Liver (tissue), 8 donors: ENCODE measurements at regions not wholly inside any gene's neighbourhood (a gene's known extent, or its start where the extent isn't known, plus 50 kb on each side); places are given as distances from the start of the nearest gene placed in this dataset.

ENCODE experiments used
- DNase-seq: peaks from one replicate; pipeline ENCODE4 v3.0.0-alpha.2; 2017; ENCODE audit warnings: low spot score
- H3K27ac ChIP-seq, 2 donors: one replicate each; pipeline ENCODE4 v1.7.0; 2013; ENCODE audit warnings: inconsistent platforms in 2 of 2, low read length in 2 of 2, control low read depth in 1 of 2, low read depth in 1 of 2, mild to moderate bottlenecking in 1 of 2
- H3K27me3 ChIP-seq, 4 donors: one replicate each; pipeline versions ENCODE4 v1.6.1 to v1.7.0; 2013; ENCODE audit warnings: low read length in 3 of 4, inconsistent platforms in 1 of 4, mild to moderate bottlenecking in 1 of 4, moderate library complexity in 1 of 4; ENCODE audit not compliant: control insufficient read depth in 4 of 4, insufficient read depth in 4 of 4
- H3K36me3 ChIP-seq, 4 donors: one replicate each; pipeline versions ENCODE4 v1.6.1 to v1.7.0; 2013; ENCODE audit warnings: low read length in 3 of 4, mild to moderate bottlenecking in 3 of 4, low read depth in 1 of 4, moderate library complexity in 1 of 4; ENCODE audit not compliant: control insufficient read depth in 4 of 4, insufficient read depth in 3 of 4
- H3K4me1 ChIP-seq, 4 donors: one replicate each; pipeline versions ENCODE4 v1.6.1 to v1.7.0; 2013; ENCODE audit warnings: low read length in 3 of 4, mild to moderate bottlenecking in 3 of 4, moderate library complexity in 1 of 4; ENCODE audit not compliant: control insufficient read depth in 4 of 4, insufficient read depth in 4 of 4
- H3K4me3 ChIP-seq, 3 donors: one replicate each; pipeline versions ENCODE4 v1.6.1 to v1.7.0; 2013; ENCODE audit warnings: low read length in 3 of 3, control low read depth in 1 of 3, low read depth in 1 of 3, mild to moderate bottlenecking in 1 of 3
- H3K9ac ChIP-seq, 2 donors: one replicate each; pipeline ENCODE4 v1.7.0; 2013; ENCODE audit warnings: low read length in 2 of 2, mild to moderate bottlenecking in 2 of 2, moderate library complexity in 2 of 2, control low read depth in 1 of 2, low read depth in 1 of 2
- H3K9me3 ChIP-seq, 4 donors: one replicate each; pipeline versions ENCODE4 v1.6.1 to v1.7.0; 2013; ENCODE audit warnings: low read length in 3 of 4; ENCODE audit not compliant: control insufficient read depth in 4 of 4
- CTCF ChIP-seq: fragments of 150-350 bp; IDR thresholded peaks from 2 replicates; pipeline ENCODE4 v1.5.1; 2017; ENCODE audit warnings: improper control_type of control experiment, low read depth, low read length; ENCODE audit not compliant: missing input control
- EGR1 ChIP-seq, 2 donors: IDR thresholded peaks; 2 replicates each; pipeline ENCODE4 v1.6.1; 2016 to 2018; ENCODE audit warnings: antibody characterized with exemption in 2 of 2, low read depth in 2 of 2
- FOXA1 ChIP-seq: IDR thresholded peaks from 2 replicates; pipeline ENCODE4 v1.6.1; 2016; ENCODE audit warnings: antibody characterized with exemption
- FOXA2 ChIP-seq: IDR thresholded peaks from 2 replicates; pipeline ENCODE4 v1.6.1; 2016; ENCODE audit warnings: antibody characterized with exemption
- GABPA ChIP-seq, 2 donors: IDR thresholded peaks in 1 of 2; conservative IDR thresholded peaks in 1 of 2; 2 replicates each; pipeline ENCODE4 v1.6.1; 2016; ENCODE audit warnings: antibody characterized with exemption in 2 of 2, mild to moderate bottlenecking in 1 of 2, moderate library complexity in 1 of 2
- HNF4A ChIP-seq, 2 donors: conservative IDR thresholded peaks; 2 replicates each; pipeline ENCODE4 v1.6.1; 2016; ENCODE audit warnings: antibody characterized with exemption in 2 of 2, mild to moderate bottlenecking in 2 of 2
- HNF4G ChIP-seq: IDR thresholded peaks from 2 replicates; pipeline ENCODE4 v1.6.1; 2016; ENCODE audit warnings: antibody characterized with exemption
- JUND ChIP-seq, 2 donors: IDR thresholded peaks; 2 replicates each; pipeline ENCODE4 v1.6.1; 2016; ENCODE audit warnings: antibody characterized with exemption in 2 of 2
- MAX ChIP-seq: IDR thresholded peaks from 2 replicates; pipeline ENCODE4 v1.6.1; 2016; ENCODE audit warnings: antibody characterized with exemption
- NR2F2 ChIP-seq: IDR thresholded peaks from 2 replicates; pipeline ENCODE4 v1.6.1; 2016; ENCODE audit warnings: antibody characterized with exemption
- RAD21 ChIP-seq, 2 donors: IDR thresholded peaks; 2 replicates each; pipeline ENCODE4 v1.6.1; 2016; ENCODE audit warnings: antibody characterized with exemption in 2 of 2, mild to moderate bottlenecking in 2 of 2
- SP1 ChIP-seq: IDR thresholded peaks from 2 replicates; pipeline ENCODE4 v1.6.1; 2018; ENCODE audit warnings: antibody characterized with exemption, mild to moderate bottlenecking
- TAF1 ChIP-seq: conservative IDR thresholded peaks from 2 replicates; pipeline ENCODE4 v1.6.1; 2016; ENCODE audit warnings: antibody characterized with exemption, mild to moderate bottlenecking
- YY1 ChIP-seq: IDR thresholded peaks from 2 replicates; pipeline ENCODE4 v1.6.1; 2016; ENCODE audit warnings: antibody characterized with exemption, mild to moderate bottlenecking
- WGBS: extraction: QIAGEN DNeasy Blood & Tissue Kit; methylation state at CpG from one replicate; pipeline ENCODE4 v1.1.7; 2013; 5-methylcytosine and 5-hydroxymethylcytosine counted together
- TF ChIP-seq, protein P1 (sequence below): IDR thresholded peaks from 2 replicates; pipeline ENCODE4 v1.6.1; 2016; ENCODE audit warnings: antibody characterized with exemption, mild to moderate bottlenecking
- donor health status: healthy.
- donor health status: healthy.
- donor health status: healthy.
- donor health status: healthy.
- donor health status: healthy.

DNA sequence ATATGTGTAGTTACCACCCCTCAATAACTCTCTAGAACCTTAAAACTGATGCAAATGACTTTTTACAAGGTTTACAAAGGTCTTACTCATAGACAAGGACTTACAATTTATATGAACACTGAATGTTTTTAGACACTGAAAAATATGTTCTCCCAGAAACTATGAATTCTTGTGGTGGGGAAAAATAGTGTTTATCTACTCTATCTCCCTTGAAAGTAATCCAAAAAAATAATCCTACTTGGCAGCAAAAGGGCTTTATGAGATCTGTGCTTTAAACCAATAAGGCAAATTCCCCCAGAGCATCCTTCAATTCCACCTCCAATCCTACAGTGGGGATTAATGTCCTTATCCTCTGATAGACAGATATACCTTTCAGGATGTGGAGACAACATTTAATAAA is 1984.1 kb upstream of the RAG2 start:
- TF ChIP-seq HNF4G (no peak), FOXA2 (no peak), YY1 (no peak), SP1 (no peak), EGR1 (IDR thresholded peaks at IDR 0.05; ENCODE audit: low read depth in 2 of 2) (no peak), RAD21 (IDR thresholded peaks at IDR 0.05) (no peak)
- TF ChIP-seq, protein P1, sequence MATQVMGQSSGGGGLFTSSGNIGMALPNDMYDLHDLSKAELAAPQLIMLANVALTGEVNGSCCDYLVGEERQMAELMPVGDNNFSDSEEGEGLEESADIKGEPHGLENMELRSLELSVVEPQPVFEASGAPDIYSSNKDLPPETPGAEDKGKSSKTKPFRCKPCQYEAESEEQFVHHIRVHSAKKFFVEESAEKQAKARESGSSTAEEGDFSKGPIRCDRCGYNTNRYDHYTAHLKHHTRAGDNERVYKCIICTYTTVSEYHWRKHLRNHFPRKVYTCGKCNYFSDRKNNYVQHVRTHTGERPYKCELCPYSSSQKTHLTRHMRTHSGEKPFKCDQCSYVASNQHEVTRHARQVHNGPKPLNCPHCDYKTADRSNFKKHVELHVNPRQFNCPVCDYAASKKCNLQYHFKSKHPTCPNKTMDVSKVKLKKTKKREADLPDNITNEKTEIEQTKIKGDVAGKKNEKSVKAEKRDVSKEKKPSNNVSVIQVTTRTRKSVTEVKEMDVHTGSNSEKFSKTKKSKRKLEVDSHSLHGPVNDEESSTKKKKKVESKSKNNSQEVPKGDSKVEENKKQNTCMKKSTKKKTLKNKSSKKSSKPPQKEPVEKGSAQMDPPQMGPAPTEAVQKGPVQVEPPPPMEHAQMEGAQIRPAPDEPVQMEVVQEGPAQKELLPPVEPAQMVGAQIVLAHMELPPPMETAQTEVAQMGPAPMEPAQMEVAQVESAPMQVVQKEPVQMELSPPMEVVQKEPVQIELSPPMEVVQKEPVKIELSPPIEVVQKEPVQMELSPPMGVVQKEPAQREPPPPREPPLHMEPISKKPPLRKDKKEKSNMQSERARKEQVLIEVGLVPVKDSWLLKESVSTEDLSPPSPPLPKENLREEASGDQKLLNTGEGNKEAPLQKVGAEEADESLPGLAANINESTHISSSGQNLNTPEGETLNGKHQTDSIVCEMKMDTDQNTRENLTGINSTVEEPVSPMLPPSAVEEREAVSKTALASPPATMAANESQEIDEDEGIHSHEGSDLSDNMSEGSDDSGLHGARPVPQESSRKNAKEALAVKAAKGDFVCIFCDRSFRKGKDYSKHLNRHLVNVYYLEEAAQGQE = no peak
- Histone ChIP-seq H3K27ac (no peak overlapping the region), H3K4me3 (no peak overlapping the region), H3K9ac (no peak overlapping the region), H3K4me1 (no peaks in the 10 kb centered on the region), H3K36me3 (no peaks in the 10 kb centered on the region), H3K9me3 (peaks cover 0 to 5% (median 1%) of the 10 kb centered on the region in 4 donors), H3K27me3 (no peaks in the 10 kb centered on the region)
- no peak for DNase-seq

- H3K27ac ChIP-seq = no peak overlapping the region
- H3K4me3 ChIP-seq = no peak overlapping the region
- no peaks in the 10 kb centered on the region for H3K36me3 ChIP-seq
- no peak for DNase-seq
- H3K27me3 ChIP-seq = no peaks in the 10 kb centered on the region
- no peak for TF ChIP-seq SP1
- H3K9ac ChIP-seq = no peak overlapping the region
- H3K9me3 ChIP-seq = peaks cover 0 to 7% (median 1%) of the 10 kb centered on the region in 4 donors
- H3K4me1 ChIP-seq = no peaks in the 10 kb centered on the region
Measured at GRCh38 chr11:38577769-38578168, 1979.7 kb upstream of the RAG2 start.

DNA sequence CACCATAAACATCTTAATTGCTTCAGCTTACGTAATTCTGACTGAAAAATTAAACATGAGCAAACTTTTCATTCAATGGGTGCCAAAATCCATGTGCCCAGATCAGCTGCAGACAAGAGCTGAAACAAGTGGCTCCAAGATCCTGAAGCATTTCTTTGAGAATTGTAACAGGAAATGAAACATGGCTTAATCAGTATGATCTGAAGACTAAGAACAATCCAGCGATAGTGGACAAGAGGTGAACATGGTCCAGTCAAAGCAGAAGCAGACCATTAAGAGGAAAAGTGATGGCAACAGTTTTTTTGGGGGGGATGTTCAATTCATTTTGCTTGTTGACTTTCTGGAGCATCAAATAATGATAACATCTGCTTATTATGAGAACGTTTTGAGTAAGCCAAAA is 1964.5 kb upstream of the RAG2 start:
- no peak for DNase-seq
- H3K4me3 ChIP-seq = no peak overlapping the region
- no peak overlapping the region for H3K27ac ChIP-seq
- TF ChIP-seq EGR1 (IDR thresholded peaks at IDR 0.05; ENCODE audit: low read depth in 2 of 2) = no peak
- TF ChIP-seq SP1 = no peak
- no peak for TF ChIP-seq TAF1
- no peak for TF ChIP-seq FOXA2
- TF ChIP-seq NR2F2 = no peak
- TF ChIP-seq JUND (IDR thresholded peaks at IDR 0.05) = no peak
- TF ChIP-seq FOXA1 = no peak
- H3K4me1 ChIP-seq = no peaks in the 10 kb centered on the region
- peaks cover 0 to 3% (median 0%) of the 10 kb centered on the region in 4 donors for H3K9me3 ChIP-seq
- no peak overlapping the region for H3K9ac ChIP-seq
- WGBS = 51% methylated on average over 3 of the region's 3 CpGs
- no peaks in the 10 kb centered on the region for H3K27me3 ChIP-seq
- H3K36me3 ChIP-seq = no peaks in the 10 kb centered on the region

GRCh38 chr11:38553148-38553547 is 1955.1 kb upstream of the RAG2 start:
- WGBS = 72% methylated on average over 2 of the region's 2 CpGs
- no peak for DNase-seq
- Histone ChIP-seq H3K27ac (no peak overlapping the region), H3K4me1 (no peaks in the 10 kb centered on the region), H3K27me3 (no peaks in the 10 kb centered on the region), H3K9me3 (no peaks in the 10 kb centered on the region), H3K36me3 (no peaks in the 10 kb centered on the region), H3K9ac (no peak overlapping the region), H3K4me3 (no peak overlapping the region)
- TF ChIP-seq CTCF (no peak), TAF1 (no peak), GABPA (IDR thresholded peaks at IDR 0.05 in 1 of 2, conservative IDR thresholded peaks at IDR 0.05 in 1 of 2) (no peak), YY1 (no peak), MAX (no peak), JUND (IDR thresholded peaks at IDR 0.05) (no peak), HNF4A (conservative IDR thresholded peaks at IDR 0.05) (no peak)
